T-helper 1 cell treated with Interleukin-12 subunit alpha and Interleukin-12 subunit beta and Interleukin-4 antibody, amounts not matched to agents 30 ng/mL and 1 ng/mL, for 36 hours (primary cell): ENCODE measurements at regions not wholly inside any gene's neighbourhood (a gene's known extent, or its start where the extent isn't known, plus 50 kb on each side); places are given as distances from the start of the nearest gene placed in this dataset.
"Not testable (repeated sequence)": the region's sequence is repeated elsewhere in the genome, so short reads cannot be mapped to it uniquely, and the experiment has no call there.

Source experiments
- intact Hi-C: fragments of 100-400 bp; cut with micrococcal nuclease; formaldehyde crosslinking; loops from one replicate; pipeline ENCODE4 v1.15.1; 2024

- intact Hi-C loops = loop anchor here (10.0 kb wide), 1 partner anchor 914 kb away; no protein-coding TSS in a partner anchor
Measured at GRCh38 chr6:37580176-37580955, 80.7 kb upstream of the CCDC167 start.

GRCh38 chr6:37579444-37580067, 79.9 kb upstream of the CCDC167 start:
- intact Hi-C loops = loop anchor here (10.0 kb wide), 1 partner anchor 915 kb away; no protein-coding TSS in a partner anchor

GRCh38 chr6:37578104-37578503, 78.4 kb upstream of the CCDC167 start:
- intact Hi-C loops = no loop called here

- intact Hi-C loops = no loop called here
Measured at GRCh38 chr6:37576336-37576737, 76.6 kb upstream of the CCDC167 start.

GRCh38 chr6:37575221-37575620, 75.5 kb upstream of the CCDC167 start:
- intact Hi-C loops = no loop called here

GRCh38 chr6:37572334-37572733, 72.6 kb upstream of the CCDC167 start:
- intact Hi-C loops = no loop called here

GRCh38 chr6:37570482-37571133, 70.9 kb upstream of the CCDC167 start:
- intact Hi-C loops = no loop called here

GRCh38 chr6:37569743-37570481, 70.2 kb upstream of the CCDC167 start:
- intact Hi-C loops = no loop called here

GRCh38 chr6:37569317-37569716, 69.6 kb upstream of the CCDC167 start:
- intact Hi-C loops = no loop called here

- intact Hi-C loops = loop anchor here (1.0 kb wide), 7 partner anchors 14 to 549 kb away; no protein-coding TSS in a partner anchor
Measured at GRCh38 chr6:37566950-37567349, 67.3 kb upstream of the CCDC167 start.

GRCh38 chr6:37566111-37566949, 66.6 kb upstream of the CCDC167 start:
- intact Hi-C loops = loop anchor here (1.0 kb wide), 7 partner anchors 13 to 548 kb away; no protein-coding TSS in a partner anchor

GRCh38 chr6:37565267-37566110, 65.8 kb upstream of the CCDC167 start:
- intact Hi-C loops = loop anchor here (1.0 kb wide), 7 partner anchors 12 to 547 kb away; no protein-coding TSS in a partner anchor

- intact Hi-C loops = not testable (repeated sequence)
Measured at GRCh38 chr6:37562926-37563288, 63.2 kb upstream of the CCDC167 start.

GRCh38 chr6:37561361-37561760, 61.7 kb upstream of the CCDC167 start:
- intact Hi-C loops = no loop called here

- intact Hi-C loops = no loop called here
Measured at GRCh38 chr6:37560737-37561103, 61.0 kb upstream of the CCDC167 start.

- intact Hi-C loops = no loop called here
Measured at GRCh38 chr6:37559501-37559900, 59.8 kb upstream of the CCDC167 start.

- intact Hi-C loops = no loop called here
Measured at GRCh38 chr6:37559050-37559449, 59.4 kb upstream of the CCDC167 start.

- intact Hi-C loops = no loop called here
Measured at GRCh38 chr6:37558646-37559045, 59.0 kb upstream of the CCDC167 start.

- intact Hi-C loops = no loop called here
Measured at GRCh38 chr6:37558168-37558567, 58.5 kb upstream of the CCDC167 start.

- intact Hi-C loops = no loop called here
Measured at GRCh38 chr6:37557645-37558114, 58.0 kb upstream of the CCDC167 start.
